ENCODE measurements at regions not wholly inside any gene's neighbourhood (a gene's known extent, or its start where the extent isn't known, plus 50 kb on each side); places are given as distances from the start of the nearest gene placed in this dataset.
"Not testable (repeated sequence)": the region's sequence is repeated elsewhere in the genome, so short reads cannot be mapped to it uniquely, and the experiment has no call there.

DNA sequence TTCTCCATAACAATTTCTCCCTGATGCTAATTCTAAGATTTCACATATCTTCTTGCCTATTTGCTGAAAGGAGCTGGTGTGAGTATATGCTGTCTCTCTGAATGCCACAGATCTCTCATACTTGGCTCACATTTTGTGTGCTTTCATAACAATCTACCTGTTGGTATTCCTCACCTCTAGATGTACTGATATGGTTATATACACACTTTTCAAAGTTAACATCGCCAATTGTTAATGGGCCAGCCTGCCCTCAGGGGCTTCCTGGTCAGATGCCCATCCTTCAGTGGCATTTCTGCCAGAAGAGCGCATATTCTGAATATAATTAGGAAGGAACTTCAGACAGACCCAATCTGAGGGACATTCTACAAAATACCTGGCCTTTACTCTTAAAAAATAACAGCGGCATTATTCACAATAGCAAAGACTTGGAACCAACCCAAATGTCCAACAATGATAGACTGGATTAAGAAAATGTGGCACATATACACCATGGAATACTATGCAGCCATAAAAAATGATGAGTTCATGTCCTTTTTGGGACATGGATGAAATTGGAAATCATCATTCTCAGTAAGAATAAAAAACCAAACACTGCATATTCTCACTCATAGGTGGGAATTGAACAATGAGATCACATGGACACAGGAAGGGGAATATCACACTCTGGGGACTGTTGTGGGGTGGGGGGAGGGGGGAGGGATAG is 123.9 kb upstream of the FAT1 start:
- not testable (repeated sequence) for DNase-seq

DNA sequence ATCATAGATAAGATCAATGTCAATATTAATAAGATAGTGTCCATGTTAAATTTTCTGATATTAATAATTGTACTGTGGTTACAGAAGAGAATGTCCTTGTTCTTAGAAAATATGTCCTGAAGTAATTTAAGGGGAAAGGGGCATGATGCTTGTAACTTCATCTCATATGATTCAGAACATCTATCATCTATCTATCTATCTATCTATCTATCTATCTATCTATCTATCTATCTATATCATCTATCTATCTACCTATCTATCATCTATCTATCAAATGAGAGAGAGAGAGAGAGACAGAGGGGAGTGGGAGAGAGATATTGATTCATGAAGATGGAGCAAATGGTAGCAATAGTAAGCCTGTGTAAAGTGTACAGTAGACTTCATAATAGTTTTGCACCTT is 124.8 kb upstream of the FAT1 start:
- no peak for DNase-seq

DNA sequence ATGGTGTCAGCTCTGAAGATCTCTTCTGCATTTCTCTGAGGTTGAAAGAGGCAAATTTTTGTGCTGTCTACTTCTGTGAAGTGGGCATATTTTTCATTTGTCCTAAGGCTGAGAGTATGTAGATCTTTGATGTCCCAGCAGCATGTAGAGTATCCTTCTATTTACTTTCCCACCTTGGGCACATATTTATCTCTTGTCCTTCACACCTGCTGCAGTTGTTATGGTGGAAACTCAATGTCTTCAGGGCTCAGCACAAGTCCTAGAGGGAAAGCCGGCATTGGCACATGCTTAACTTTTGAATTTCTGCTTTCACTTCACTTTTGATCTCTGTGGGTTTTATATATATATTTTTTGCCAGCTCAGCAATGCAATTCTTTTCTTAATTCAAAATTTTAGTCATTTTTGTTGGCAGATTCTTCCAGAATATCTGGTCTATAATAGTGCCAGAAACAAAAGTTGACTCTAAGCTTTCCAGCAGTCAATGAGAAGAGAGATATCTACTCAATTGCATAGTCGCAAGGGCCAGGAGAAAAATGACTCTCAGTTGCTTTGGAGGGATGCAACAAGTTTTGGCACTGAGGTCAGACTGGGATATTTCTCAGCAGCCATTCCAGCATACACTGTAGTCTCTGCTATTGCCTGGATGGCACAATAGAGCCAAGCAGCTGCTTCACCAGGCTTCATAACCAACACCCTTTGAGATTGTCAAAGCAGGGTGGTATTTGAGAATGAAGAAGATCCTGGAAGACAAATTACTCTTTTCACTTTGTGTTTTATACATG is 127.8 kb upstream of the FAT1 start:
- no peak for DNase-seq

DNA sequence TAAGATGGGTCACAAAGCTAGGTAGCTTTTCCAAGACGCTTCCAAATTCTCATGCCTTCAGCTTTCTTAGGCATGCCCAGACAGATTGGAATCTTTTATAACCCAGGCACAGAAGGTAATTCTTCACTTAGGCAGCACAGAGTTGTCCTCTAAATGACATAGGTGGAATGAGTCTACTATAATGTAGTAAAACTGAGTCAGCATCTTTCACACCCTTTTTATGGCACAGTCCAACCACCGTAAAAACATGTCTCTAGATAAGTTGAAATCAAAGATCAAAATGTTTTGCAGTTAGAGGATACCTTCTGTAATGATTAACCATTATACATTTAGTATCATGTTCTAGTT is 128.4 kb upstream of the FAT1 start:
- DNase-seq, result no peak

DNA sequence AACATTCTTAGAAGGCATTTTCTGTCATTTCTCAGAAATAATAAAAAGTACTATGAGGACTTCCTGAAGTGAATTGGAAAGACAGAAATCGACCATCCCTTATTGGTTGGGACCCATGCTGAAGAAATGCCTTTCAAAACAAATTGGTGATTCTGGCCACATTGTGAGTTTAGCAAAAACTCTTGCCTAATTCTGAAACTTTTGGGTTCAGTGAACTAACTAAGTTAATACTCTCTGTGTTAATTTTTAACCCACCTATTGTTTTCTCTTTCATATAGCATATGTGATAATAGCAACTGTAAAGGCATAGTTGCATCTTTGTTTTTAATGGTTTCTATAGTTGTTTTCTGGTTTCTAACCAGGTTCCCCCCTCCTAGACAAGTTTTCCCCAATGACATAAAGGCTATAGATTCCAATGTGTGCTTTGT is 129.3 kb upstream of the FAT1 start:
- no peak for DNase-seq

DNA sequence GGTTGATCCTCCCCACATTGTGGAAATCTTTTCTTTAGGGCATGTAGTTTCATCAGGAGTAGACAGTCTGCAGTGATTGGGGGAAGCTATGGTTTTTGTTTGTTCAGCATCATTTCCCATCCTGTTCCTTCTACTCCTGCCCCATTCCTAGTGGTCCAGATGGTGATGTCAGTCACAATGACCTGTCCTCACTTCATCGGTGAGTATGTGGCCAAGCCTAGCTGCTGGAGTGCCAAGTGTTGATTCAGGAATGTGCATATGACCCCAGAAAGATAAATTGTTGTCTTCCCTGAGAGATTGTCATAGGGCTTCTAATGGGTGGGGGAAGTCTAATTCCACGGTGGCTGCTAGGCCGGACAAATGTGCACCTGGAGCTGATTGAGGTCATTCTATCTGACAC is 130.6 kb upstream of the FAT1 start:
- no peak for DNase-seq

DNA sequence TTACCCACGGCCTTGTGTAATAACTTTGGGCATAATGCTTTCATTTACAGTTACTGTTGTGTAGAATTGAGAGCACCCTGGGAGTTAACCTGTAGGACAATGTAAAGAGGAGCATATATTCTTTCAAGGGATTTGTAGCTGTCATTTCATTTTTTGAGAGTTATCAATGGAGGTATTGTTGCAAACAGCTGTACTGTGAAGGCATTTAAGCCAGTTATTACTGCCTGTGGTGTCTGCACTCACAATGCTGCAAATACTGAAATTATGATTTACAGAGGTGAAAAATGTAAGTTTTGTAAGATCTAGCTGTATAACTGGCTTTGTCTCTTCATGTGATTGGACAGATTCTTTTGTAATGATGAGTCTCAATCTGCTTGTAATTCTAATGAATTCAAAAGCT is 131.5 kb upstream of the FAT1 start:
- no peak for DNase-seq

DNA sequence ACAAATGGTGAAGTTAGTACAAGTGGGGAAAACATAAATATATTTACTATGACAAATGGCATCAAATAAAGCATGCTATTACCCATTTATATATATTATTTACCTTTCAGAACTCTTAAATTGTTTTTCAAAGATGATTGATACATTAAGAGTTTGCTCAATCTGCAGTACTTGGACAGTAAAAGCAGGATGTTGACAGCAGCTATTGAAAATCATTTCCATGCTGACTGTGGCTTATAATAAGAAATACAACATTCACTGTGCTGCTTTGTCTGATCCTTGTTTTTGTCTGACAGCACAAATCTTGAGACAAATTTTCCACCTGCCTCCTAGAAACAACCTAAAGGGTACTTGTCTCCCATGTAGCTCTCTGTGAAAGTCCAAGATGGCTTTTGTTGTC is 134.1 kb upstream of the FAT1 start:
- DNase-seq, result no peak

DNA sequence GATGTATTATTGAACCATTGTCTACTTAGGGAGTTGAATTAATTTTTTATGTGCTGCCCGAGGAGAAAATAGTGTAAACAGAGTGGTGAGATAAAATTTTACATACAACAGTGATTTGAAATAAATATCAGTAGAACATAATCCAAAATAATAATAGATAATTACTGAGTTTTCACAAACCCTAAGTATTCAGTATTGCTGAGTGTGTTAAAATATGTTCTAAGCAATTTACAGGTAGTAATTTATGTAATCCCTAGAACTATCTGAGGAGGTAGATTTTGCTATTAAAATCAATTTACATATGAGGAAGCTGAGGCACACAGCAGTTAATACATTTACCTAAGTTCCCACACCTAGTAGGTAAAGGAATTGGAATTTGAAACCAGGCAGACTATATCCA is 134.7 kb upstream of the FAT1 start:
- DNase-seq, result no peak

DNA sequence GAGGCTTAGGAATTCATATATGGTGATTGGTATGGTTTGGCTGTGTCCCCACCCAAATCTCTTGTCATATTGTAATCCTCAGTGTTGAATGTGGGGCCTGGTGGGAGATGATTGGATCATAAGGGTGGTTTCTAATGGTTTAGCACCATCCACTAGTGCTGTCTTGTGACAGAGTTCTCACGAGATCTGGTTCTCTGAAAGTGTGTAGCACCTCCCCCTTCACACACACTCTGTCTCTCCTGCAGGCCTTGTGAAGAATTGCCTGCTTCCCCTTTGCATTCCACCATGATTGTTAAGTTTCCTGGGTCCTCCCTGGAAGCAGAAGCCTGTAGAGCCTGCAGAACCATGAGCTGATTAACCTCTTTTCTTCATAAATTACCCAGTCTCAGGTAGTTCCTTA is 135.8 kb upstream of the FAT1 start:
- DNase-seq, result no peak

DNA sequence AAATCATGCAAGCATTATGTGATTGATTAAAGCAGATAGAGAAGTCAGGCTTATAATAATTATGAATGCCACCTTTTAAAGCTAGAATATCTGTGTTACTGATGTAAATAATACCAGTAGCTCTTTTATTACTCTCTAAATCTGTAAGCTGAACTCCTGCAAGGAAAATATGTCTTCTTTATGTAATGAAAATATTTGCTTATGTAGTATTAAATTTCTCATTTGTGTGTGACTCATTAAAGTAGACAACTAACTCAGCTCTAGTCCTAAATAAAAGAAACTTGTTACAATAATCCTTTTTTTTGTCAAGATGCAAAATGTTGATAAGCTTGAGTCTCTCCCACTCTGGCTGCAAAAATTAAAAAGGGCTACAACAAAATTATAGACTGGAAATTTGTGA is 137.7 kb upstream of the FAT1 start:
- no peak for DNase-seq

DNA sequence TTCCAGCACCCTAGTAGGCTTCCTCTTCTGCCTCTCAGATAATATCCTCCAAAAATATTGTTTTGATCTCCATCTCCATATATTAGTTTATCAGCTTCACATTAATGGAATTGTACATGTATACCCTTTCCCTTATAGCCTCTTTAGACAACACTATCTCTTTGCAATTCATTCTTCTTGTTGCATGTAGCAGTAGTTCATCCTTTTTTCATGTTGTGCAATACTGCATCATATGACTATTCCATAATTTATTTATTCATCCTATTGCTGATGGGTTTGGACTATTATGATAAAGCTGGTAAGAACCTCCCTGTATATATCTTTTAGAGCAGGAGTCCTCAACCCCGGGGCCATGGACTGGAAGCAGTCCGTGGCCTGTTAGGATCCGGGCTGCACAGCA is 148.2 kb upstream of the FAT1 start:
- no peak for DNase-seq

DNA sequence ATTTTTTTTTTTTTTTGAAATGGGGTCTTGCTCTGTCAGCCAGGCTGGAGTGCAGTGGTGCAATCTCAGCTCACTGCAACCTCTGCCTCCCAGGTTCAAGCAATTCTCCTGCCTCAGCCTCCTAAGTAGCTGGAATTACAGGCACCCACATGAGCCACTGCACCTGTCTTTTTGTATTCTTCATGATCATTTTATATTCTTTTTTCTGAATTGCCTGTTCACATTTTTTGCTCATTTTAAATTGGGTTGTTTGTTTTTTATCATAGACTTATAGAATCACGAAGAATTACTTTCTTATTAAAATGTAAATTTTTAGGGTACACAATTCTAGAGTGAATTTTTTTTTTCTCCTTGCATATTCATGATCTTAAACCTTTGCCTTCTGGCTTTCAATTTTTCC is 149.4 kb upstream of the FAT1 start:
- DNase-seq, result not testable (repeated sequence)

DNA sequence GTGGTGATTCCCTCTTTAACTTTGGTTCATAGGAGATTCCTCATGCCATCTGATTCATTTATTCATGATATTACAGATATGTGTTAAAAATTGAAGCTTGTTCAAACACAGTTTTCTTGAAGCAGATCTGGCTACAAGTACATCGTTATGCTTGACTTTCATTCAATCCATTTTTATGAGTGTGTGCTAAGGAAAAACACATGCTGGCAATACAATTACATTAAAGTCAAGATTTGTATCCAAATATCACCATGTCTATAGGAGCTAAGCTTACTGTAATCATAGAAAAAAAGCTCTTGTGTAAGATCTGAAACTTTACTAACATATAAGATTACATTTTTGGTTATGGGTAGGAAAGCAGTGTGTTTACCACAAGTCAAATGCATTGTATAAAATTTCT is 151.8 kb upstream of the FAT1 start:
- no peak for DNase-seq

DNA sequence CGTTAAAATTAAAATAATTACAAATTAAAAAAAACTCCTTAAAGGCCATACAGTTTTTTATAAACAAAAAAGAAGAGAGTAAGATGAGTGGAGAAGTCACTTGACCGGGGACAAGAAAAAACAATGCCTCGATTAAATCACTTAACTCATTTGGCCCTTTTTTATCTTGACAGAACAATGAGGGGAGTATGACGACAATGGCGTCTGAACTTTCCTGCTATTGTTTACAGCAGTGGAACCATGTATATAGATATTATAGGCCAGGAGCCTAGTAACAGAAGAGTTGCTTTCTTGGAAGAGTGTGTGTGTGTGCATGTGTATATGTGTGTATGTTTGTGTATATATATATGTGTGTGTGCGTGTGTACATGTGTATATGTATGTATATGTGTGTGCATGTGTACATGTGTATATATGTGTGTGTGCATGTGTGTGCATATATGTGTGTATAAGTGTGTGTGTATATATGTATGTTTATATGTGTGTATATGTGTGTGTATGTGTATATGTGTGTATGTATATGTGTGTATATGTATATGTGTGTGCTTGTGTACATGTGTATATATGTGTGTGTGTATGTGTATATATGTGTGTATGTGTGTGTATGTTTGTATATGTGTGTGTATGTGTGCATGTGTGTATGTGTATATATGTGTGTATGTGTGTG is 153.4 kb upstream of the FAT1 start:
- DNase-seq, result no peak

DNA sequence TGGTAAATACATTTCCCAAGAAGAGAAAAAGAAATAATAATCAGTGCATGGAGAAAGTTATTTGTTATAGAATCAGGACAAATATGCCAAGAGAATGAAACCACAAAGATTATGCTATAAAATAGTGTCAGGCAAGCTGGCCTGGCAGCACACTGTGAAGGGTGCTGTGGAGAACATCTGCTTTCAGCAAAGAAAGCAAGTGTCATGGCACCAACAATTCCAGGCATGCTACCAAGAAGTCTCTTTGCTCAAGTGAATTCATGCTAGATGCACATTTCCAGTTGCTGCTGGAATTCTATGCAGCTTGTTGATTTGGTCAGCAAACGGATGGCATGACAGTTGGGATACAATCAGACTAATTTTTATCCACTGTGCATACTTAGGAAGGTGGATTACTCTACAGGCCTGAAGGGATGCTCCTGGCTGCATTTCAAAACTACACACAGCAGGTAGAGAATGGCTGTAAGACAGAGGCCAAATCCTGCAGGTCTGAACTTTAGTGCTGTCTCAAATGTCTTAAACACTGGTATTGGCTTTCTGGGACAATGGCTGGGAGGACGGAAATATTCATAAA is 154.6 kb upstream of the FAT1 start:
- DNase-seq, result no peak

DNA sequence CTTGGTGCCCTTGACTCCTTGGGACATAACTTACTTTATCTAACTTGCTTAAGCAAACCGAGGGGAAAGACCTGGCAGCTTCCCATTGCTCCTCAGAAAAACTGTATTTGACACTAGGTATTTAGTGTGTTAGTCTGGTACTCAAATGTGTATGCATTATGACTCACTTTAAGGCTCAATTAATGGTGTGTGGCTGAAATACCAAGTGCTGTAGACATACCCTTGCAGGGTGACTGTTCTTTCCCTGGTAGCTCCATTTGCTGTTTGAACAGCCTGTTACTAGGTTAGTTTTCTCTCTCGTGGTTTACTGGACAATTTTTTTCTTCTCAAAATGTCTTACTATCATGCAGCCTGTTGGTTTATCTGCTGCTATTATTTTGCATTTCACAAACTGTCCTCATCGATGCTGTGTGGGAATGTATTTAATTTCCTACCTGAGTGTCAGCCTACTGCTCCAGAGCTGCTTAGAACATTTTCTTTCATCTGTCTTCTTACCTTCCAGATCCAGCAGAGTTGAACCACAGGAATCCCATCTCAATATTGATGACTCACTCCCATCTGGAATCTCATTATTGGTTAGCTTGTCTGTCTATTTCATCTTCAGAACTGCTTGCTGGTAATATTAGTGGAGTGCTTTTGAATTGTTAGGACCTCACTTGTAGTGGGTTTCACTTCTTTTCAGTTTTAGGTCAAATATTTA is 158.0 kb upstream of the FAT1 start:
- no peak for DNase-seq

DNA sequence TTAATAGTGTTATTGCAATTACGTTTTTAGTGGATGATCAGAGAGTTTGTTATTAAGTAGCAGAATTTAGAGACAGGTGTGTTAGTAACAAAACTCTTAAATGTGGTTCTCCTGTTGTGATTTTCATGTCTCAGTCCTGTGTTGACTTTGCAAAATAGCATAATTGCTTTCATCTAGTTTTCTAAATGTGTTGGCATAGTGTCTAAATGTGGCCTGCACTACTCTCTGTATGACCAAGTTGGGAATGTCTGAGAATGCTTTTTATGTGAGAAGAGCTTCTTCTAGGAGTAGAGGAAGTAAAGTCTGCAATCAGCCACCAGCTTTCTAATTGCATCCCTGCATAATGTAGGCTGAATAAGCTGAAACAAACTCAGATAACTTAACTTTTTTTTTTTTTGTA is 158.6 kb upstream of the FAT1 start:
- no peak for DNase-seq

DNA sequence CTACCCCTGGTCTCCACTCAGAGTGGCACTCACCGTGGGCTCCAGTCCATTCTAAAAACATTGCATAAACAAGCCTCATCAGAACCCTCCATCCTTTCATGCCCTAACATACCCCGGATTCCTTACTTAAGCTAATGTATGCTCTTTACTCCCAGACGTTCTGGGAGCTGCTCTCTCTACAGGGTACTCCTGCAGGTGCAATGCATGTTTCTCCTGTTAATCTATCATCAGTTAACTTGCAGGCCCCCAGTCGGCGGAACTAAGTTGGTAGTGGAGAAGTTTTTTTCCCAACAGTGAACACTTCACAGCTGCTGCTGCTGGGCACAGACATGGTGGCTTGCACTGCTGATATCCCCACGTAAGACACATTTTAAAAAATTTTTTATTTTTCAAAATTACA is 161.6 kb upstream of the FAT1 start:
- no peak for DNase-seq

DNA sequence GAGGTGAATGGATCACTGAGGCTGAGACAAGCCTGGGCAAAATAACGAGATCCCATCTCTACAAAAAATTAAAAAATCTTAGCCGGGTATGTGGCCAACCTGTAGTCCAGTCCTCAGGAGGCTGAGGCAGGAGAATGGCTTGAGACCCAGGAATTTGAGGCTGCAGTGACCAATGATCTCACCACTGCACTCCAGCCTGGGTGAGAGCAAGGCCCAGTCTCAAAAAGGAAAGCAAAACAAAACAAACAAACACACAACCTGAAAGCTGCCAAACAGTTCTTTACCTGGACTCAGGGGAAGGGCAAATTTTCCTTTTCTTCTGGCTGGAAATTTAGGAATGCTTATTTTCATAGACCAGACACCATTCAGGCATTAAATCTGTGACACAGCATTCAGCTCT is 163.1 kb upstream of the FAT1 start:
- DNase-seq, result no peak

DNA sequence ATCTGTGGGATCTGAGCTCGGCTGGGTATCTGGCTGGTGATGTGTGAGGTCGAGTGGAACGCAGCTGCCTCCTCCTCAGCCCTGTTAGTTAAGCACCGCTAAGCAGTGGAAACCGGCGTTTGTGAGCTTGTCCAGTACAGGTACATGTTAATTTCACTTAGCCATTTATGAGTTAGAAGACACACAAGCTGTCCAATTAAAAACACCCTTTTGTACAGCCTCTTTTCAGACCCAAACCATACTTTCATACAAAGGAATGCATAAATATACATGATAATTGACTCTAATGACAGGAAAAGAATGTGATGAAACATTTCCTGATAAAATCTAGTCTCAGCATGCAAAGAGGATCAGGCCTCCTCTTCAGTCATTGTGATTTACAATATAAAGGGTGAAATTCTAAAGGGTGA is 163.6 kb upstream of the FAT1 start:
- no peak for DNase-seq

DNA sequence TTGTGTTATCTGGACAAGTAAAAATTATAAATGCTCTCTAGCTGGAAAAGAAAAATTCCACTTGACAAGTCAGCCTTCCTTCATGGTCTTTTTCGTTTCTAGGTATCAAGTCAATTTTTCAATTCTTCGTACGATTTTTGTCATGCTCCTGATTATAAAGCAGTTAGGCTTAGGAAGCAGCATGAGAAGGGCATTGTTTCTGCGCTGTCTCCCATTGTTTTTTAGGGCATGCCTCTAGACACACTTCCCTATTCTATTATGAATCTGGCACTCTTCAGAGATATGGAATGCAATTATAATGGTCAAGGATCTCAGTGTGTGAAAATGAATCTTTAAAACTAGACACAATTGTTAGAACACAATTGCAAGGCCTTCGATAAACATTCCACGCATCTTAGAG is 164.1 kb upstream of the FAT1 start:
- no peak for DNase-seq

Data from activated gamma-delta T cell (primary cell).